ENCODE measurements at regions not wholly inside any gene's neighbourhood (a gene's known extent, or its start where the extent isn't known, plus 50 kb on each side); places are given as distances from the start of the nearest gene placed in this dataset.

DNA sequence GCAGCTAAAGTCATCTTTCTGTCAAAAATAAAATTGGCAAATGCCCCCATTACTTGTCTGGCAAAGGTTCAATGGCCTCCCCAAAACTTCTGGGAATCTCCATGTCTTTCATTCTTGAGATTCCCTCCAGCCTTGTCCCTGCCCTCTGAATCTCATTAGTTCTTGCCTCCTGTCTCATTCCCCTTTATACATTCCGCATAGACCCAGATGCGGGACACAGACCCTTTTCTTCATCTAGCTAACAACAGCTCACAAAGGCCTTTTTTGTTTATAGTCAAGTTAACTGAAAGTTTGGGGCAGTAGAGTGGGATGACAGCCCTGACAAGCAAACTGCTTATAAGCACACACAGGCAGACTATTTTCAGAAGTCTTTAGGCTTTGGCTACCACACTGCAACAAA, 306.1 kb upstream of the FAM241A start:
- TF ChIP-seq, protein P1, sequence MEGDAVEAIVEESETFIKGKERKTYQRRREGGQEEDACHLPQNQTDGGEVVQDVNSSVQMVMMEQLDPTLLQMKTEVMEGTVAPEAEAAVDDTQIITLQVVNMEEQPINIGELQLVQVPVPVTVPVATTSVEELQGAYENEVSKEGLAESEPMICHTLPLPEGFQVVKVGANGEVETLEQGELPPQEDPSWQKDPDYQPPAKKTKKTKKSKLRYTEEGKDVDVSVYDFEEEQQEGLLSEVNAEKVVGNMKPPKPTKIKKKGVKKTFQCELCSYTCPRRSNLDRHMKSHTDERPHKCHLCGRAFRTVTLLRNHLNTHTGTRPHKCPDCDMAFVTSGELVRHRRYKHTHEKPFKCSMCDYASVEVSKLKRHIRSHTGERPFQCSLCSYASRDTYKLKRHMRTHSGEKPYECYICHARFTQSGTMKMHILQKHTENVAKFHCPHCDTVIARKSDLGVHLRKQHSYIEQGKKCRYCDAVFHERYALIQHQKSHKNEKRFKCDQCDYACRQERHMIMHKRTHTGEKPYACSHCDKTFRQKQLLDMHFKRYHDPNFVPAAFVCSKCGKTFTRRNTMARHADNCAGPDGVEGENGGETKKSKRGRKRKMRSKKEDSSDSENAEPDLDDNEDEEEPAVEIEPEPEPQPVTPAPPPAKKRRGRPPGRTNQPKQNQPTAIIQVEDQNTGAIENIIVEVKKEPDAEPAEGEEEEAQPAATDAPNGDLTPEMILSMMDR (IDR thresholded peaks at IDR 0.05; ENCODE audit: borderline replicate concordance, extremely low read depth, low read length, poor library complexity, severe bottlenecking): no peak
- no peak for TF ChIP-seq EZH2 (IDR thresholded peaks at IDR 0.05; ENCODE audit: borderline replicate concordance, low read depth, low read length, severe bottlenecking)

Data from DND-41 (cell line).